ENCODE measurements at regions not wholly inside any gene's neighbourhood (a gene's known extent, or its start where the extent isn't known, plus 50 kb on each side); places are given as distances from the start of the nearest gene placed in this dataset.
"Not testable (repeated sequence)": the region's sequence is repeated elsewhere in the genome, so short reads cannot be mapped to it uniquely, and the experiment has no call there.

DNA sequence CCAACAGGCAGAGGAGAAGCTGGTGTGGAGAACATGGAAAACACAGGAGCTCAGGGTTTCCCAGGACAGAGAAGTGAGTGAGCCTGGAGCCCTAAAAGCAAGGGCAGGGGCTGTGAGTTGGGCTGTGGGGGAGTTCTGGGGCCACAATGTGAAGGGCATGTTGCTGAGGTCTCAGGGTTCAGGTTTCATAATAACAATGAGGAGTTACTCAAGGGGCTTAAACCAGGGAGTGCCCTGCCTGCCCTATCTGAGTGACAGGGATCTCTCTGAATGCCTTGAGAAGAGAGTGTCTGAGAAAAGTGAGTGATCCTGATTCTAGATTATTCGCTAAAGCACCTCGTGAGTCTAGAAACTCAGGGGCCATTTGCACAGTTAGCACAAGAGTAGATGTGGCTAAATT is 129.6 kb downstream of the VPREB1 start:
- DNase-seq: no peak

DNA sequence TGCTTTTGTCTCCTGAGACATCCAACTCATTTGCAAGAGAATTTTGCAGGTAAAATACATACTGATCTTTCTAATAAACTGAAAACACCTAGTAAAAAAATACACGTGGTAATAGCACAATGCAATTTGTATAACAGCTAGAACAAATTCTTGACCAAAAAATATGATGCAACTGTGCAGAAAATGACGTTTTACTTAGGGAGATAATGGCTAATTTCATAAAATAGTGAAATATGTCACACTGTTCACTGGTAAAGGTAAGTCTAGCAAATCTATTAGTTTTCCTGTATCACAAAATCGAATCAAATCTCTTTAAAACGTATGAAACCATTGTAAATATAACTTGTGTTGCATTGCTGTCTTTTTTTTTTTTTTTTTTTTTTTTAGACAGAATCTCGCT is 130.0 kb downstream of the VPREB1 start:
- no peak for DNase-seq

GRCh38 chr22:22375576-22376351 is 131.2 kb downstream of the VPREB1 start:
- no peak for DNase-seq

DNA sequence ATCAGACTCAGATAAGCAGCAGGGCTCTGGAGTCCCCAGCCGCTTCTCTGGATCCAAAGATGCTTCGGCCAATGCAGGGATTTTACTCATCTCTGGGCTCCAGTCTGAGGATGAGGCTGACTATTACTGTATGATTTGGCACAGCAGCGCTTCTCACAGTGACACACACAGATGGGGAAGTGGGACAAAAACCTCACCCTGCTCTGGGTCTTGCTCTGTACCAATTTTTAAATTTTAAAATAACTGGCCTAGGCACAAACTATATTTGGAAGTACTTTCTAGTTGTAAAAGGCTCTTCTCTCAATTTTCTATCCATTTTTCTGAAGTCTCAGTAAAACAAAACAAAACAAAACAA is 131.7 kb downstream of the VPREB1 start:
- DNase-seq: no peak

GRCh38 chr22:22376884-22377283 is 131.7 kb downstream of the ZNF280B start:
- DNase-seq: not testable (repeated sequence)

DNA sequence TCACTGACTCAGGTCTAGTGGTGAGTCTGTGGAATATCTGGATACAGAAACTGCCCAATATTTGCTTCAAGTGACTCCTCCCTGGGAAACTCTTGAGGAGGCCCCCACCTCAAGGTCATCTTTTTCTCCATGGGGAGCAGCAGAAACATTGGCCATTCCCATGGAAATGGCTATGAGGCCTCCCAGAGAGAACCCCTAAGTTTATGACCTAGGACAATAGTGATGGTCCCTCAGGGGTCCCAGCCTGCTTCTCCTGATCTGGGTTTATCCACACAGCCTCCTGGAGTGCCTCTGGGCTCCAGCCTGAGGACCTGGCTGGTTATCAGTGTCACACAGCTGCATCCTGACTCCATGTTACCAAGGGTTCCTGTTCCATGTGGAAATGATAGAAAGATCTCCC is 131.2 kb downstream of the ZNF280B start:
- no peak for DNase-seq

DNA sequence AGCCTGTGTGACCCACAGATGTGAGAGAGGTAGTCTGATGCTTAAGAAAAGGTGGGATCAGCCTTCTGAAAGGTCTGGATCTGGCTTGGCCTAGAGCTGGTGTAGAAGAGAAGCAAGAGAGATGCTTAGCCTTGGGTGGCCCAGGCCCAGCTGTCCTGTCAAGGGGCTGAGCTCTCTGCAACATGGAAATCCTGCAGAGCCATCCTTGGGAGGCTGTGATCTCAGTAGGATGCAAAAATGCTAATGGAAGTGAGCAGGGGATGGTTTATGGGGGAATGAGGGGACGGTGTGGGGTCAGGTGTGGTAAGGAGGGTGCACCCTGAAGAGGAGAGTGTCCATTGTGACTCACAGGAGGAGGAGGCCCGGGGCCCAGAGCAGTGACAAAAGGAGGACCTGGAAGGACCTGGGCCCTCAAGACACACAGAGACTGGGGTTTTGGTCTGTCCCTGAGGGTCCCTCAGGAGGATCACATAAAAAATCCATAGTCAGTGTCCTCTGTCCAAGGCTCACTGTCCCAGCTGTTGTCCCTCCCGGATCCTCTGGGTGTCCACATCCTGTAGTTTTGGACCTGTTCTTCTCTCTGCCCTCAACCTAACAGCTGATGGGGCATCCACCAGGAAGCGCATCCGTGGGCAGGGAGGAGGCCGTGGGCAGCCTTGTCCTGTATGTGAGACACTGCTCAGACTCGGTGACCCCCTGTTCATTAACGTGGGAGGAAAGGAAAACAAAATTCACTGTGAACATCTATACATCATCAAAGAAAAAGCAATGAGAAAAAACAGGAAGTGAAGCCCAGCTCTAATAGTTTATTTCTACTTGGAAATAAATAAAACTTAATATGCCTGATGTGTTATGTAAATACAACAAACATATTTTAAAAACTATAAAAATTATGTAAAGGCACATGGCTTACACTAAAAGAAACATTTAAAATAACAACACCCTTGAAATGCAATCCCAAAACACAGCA is 129.8 kb downstream of the ZNF280B start:
- no peak for DNase-seq

DNA sequence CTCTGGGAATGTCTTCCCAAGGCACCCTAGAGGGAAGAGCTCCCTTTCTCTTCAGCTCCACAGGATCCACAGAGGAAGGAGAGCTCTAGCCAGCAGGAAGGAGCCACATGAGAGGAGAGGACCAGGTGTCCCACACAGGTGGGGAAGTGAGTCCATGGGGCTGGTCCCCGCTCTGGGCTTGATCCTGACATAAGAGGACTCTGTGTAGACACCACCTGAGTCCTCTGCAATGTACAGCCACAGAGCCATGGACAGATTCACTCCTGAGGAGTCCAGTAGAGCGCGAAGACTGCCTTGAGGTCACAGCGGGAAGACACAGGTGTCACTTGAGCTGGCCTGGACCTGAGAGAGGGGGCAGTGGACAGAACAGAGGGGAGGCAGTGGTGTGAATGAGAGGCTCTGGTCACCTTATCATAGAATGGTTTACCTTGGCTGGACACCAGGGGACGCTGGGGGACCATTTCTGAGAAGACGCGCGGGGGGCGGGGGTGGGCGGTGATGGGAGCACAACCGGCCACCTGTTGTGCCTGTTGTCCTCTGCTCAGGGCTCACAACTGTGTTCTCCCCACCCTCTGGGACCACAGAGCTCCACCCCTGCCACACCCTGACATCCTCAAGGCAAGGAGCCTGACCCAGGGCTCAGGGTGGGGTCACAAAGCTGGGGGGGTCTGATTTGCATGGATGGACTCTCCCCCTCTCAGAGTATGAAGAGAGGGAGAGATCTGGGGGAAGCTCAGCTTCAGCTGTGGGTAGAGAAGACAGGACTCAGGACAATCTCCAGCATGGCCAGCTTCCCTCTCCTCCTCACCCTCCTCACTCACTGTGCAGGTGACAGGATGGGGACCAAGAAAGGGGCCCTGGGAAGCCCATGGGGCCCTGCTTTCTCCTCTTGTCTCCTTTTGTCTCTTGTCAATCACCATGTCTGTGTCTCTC is 128.2 kb downstream of the ZNF280B start:
- no peak for DNase-seq

DNA sequence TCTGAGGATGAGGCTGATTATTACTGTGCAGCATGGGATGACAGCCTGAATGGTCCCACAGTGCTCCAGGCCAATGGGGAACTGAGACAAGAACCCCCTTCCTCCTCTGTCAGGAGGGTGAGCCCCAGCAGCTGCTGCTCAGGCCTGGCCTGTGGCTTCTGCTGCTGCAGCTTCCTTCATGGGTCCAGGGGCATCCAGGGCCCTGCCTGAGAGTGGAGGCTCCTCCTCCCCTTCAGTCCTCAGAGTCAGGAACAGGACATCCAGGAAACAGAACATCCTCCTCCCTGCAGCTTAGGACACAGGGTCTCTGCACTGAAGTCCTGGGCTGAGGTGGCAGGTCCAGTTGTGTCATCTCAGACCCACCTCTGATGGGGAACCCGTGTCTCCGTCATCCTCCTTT is 127.2 kb downstream of the ZNF280B start:
- DNase-seq: not testable (repeated sequence)

GRCh38 chr22:22384267-22384666 is 124.3 kb downstream of the ZNF280B start:
- DNase-seq: no peak

DNA sequence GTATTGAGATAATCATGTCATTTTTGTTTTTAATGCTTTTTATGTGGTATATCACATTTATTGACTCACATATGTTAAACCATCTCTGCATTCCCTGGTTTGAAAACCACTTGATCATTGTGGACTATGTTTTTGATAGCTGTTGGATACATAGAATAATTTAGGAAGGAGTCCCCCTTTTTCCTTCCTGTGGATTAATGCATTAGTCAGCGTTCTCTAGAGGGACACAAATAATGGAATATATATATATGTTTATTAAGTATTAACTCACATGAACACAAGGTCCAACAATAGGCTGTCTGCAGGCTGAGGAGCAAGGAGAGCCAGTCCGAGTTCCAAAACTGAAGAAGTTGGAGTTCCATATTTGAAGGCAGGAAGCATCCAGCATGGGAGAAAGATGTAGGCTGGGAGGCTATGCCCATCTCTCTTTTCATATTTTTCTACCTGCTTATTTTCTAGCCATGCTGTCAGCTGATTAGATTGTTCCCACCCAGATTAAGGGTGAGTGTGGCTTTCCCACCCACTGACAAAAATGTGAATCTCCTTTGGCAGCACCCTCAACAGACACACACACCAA is 123.8 kb downstream of the ZNF280B start:
- DNase-seq: no peak

DNA sequence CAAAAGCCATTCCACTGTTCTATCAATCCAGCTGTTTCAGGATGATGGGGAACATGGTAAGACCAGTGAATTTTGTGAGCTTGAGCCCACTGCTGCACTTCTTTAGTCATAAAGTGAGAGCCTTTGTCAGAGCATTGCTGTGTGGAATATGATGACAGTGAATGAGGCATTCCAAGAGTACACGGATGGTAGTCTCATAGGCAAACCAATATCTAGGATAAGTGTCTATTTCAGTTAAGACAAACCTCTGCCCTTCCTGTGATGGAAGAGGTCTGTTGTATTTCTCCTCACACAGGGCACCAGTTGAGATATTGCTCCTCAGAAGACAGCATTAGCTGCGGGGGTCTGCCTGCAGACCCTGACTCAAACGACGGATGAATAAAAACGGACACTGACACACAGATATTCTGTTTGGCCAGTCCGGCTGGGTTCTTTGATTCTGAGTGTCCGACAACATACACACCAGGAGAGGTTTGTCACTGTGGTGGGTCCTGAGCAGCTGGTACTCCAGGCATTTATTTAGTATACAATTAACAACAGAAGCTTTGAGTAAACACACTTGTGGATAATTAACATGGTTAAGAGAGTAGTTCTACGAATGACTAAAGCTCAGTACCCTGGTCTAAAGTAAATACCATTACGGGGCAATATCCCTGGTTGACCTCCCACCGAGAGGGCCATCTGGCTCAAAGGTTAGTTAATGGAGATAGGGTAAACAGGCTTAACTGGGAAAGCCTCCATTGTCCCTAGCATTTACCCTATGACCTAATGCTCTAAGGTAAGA is 121.7 kb downstream of the ZNF280B start:
- DNase-seq: no peak

DNA sequence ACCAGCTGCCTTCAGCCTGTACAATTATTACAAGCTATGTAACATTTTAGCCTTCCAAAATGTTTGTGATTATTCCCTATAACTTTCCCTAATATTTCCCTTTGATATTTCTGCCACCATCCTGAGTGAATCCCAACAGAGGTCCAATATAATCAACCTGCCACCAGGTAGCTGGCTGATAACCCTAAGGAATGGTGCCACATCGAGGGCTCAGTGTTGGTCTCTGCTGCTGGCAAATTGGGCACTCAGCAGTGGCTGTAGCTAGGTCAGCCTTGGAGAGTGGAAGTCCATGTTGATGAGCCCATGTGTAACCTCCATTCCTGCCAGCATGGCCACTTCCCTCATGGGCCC is 121.2 kb downstream of the ZNF280B start:
- DNase-seq: no peak

GRCh38 chr22:22388090-22388489 is 120.5 kb downstream of the ZNF280B start:
- DNase-seq: no peak

GRCh38 chr22:22388494-22388893 is 120.0 kb downstream of the ZNF280B start:
- DNase-seq: no peak

DNA sequence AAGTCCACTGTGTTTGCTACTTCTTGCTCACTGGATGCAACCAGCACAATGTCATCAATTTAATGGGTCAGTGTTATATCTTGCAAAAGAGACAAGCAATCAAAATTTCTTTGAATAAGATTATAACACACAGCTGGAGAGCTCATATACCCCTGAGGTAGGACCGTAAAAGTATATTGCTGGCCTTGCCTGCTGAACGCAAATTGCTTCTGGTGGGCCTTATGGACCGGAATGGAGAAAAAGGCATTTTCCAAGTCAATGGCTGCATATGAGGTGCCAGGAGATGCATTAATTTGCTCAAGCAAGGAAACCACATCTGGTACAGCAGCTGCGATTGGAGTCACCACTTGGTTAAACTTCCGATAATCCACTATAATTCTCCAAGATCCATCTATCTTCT is 119.1 kb downstream of the ZNF280B start:
- no peak for DNase-seq

DNA sequence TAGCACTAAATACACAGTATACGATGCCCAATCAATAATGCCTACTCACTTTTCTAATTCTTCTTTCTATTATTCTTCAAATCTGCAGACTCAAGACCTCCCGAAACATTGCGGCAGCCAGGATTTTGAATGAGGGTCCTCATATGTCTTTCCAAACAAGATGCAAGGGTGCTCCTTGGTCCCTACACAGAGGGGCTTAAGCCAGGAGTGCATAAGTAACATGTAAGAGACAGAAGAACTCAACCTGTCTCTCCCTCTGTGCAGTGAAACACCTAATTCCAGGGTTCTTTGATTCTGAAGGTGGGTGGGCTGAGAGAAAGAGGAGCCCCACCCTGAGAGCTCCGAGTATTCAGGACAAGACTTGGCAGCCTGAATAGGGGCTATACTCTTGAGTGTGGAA is 117.6 kb downstream of the ZNF280B start:
- no peak for DNase-seq

DNA sequence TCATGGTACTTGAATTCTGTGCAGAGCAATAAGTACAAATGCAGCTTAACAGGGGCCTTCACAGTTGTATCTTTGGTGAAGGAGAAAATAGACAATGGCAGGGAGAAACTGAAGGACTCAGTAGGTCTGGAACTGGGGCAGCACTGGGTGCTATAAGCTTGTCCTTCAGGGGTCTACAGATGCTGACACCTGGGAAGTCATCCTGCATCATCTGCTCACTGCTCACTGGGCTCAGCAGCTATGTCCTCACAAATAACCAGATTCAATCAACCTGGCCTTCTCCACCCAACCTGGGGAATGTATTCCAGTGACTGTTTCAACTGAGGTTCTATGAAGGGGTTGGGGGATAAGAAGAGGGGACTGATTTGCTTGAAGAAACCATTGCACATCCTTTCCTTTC is 117.0 kb downstream of the ZNF280B start:
- DNase-seq: no peak

DNA sequence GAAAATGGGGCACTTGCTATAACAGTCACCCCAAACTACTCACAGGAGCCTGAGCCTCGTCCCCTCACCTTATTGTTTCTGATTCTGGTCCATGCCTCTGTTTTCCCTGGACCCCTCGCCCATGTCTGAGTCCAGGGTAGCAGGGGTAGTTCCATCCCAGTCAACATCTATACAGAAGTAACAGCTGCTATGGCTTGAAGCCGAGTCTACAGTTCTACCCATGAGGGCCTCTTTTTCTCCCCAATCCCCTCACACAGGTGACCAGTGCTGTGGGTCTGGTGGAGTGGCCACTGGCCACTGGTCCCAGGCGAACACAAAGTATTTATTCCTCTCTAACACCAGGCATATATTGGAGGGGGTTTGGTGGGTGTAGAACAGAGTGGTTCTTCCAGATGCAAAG is 116.4 kb downstream of the ZNF280B start:
- DNase-seq: no peak

DNA sequence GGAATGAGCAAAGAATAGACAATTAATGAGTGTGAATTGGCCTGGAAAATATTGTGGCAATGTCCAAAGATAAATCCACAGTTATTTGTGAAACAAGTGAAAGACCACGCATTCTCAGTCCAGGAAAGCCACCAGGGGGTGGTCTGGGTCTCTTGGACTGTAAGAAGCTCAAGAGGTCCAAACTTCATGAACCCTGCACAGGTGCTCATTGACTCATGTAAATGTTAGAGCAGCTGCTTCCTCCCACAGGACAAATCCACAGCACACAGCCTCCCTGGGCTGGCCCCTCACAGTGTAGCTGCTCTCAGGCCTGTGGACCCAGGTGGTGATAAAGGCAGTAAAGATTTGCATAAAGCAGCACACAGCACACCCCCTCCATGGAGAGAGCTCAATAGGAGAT is 114.0 kb downstream of the ZNF280B start:
- DNase-seq: no peak

- no peak for DNase-seq
Observed at GRCh38 chr22:22395245-22395644, 113.3 kb downstream of the ZNF280B start.

- no peak for DNase-seq
Observed at GRCh38 chr22:22396741-22397291, 111.7 kb downstream of the ZNF280B start.
